Neural cell (in vitro differentiated cells): ENCODE measurements at regions not wholly inside any gene's neighbourhood (a gene's known extent, or its start where the extent isn't known, plus 50 kb on each side); places are given as distances from the start of the nearest gene placed in this dataset.

Experiments
- H2AFZ ChIP-seq: fragments of 200-600, 300-800 bp; sonication (generic), shearing (Covaris generic); 2 replicates; pipeline ENCODE4 v1.6.0; 2014; ENCODE audit warnings: low read depth, mild to moderate bottlenecking, antibody characterized with exemption, low read length, moderate library complexity
- H3F3A ChIP-seq: fragments of 200-600 bp; shearing (Covaris generic); 2 replicates; pipeline ENCODE4 v1.6.1; 2016; ENCODE audit warnings: mild to moderate bottlenecking, moderate library complexity, mixed read lengths, antibody characterized with exemption, low read length; ENCODE audit not compliant: insufficient read depth, poor library complexity, severe bottlenecking
- H3K27ac ChIP-seq: fragments of 200-600, 300-800 bp; sonication (generic), shearing (Covaris generic); 2 replicates; pipeline ENCODE4 v1.5.1; 2014; ENCODE audit warnings: mild to moderate bottlenecking, low read length, moderate library complexity
- H3K27me3 ChIP-seq: fragments of 300-800, 200-600 bp; sonication (generic), shearing (Covaris generic); 2 replicates; pipeline ENCODE4 v1.6.0; 2014; ENCODE audit warnings: mild to moderate bottlenecking, low read depth, low read length, moderate library complexity; ENCODE audit not compliant: insufficient read depth
- H3K36me3 ChIP-seq: fragments of 300-800, 200-600 bp; sonication (generic), shearing (Covaris generic); 2 replicates; pipeline ENCODE4 v1.5.1; 2014; ENCODE audit warnings: mild to moderate bottlenecking, antibody characterized with exemption, low read length, moderate library complexity; ENCODE audit not compliant: insufficient read depth
- H3K4me2 ChIP-seq: fragments of 300-800, 200-600 bp; sonication (generic), shearing (Covaris generic); 2 replicates; pipeline ENCODE4 v1.6.0; 2014; ENCODE audit warnings: mild to moderate bottlenecking, low read length
- H3K4me3 ChIP-seq: fragments of 300-800, 200-600 bp; sonication (generic), shearing (Covaris generic); 2 replicates; pipeline ENCODE4 v1.5.1; 2014; ENCODE audit warnings: mild to moderate bottlenecking, low read length, moderate library complexity
- H3K79me2 ChIP-seq: fragments of 200-600 bp; shearing (Covaris generic); replicated peaks from 2 replicates; pipeline ENCODE4 v1.6.0; 2014; ENCODE audit warnings: mild to moderate bottlenecking, low read length, moderate library complexity; ENCODE audit not compliant: insufficient read depth
- H3K9ac ChIP-seq: fragments of 300-800, 200-600 bp; sonication (generic), shearing (Covaris generic); 2 replicates; pipeline ENCODE4 v1.6.1; 2016; ENCODE audit warnings: mild to moderate bottlenecking, low read length, mixed read lengths
- H3K9me2 ChIP-seq: fragments of 200-600 bp; shearing (Covaris generic); 2 replicates; pipeline ENCODE4 v1.6.1; 2016; ENCODE audit warnings: mild to moderate bottlenecking, low read length, mixed read lengths; ENCODE audit not compliant: insufficient read depth
- H3K9me3 ChIP-seq: fragments of 200-600, 300-800 bp; sonication (generic), shearing (Covaris generic); 2 replicates; pipeline ENCODE4 v1.6.1; 2016; ENCODE audit warnings: mild to moderate bottlenecking, mixed run types, low read length, moderate library complexity, mixed read lengths
- H4K20me1 ChIP-seq: fragments of 200-600 bp; shearing (Covaris generic); 2 replicates; pipeline ENCODE4 v1.6.1; 2016; ENCODE audit warnings: mild to moderate bottlenecking, mixed run types; ENCODE audit not compliant: insufficient read depth
- CTCF ChIP-seq: fragments of 450-650 bp; IDR thresholded peaks from 2 replicates; pipeline ENCODE4 v1.5.1; 2014; ENCODE audit warnings: antibody characterized with exemption, mild to moderate bottlenecking, moderate library complexity; ENCODE audit not compliant: poor library complexity, severe bottlenecking
- EP300 ChIP-seq: fragments of 450-650 bp; conservative IDR thresholded peaks from 2 replicates; pipeline ENCODE4 v1.6.1; 2014; ENCODE audit warnings: antibody characterized with exemption, mild to moderate bottlenecking, moderate library complexity; ENCODE audit not compliant: poor library complexity, severe bottlenecking
- EZH2 ChIP-seq: fragments of 200-600, 300-800 bp; shearing (Covaris generic), sonication (generic); IDR thresholded peaks from 2 replicates; pipeline ENCODE4 v1.6.1; 2014; ENCODE audit warnings: antibody characterized with exemption, low read length, borderline replicate concordance, mild to moderate bottlenecking; ENCODE audit not compliant: insufficient read depth, poor library complexity, severe bottlenecking
- MXI1 ChIP-seq: fragments of 450-650 bp; conservative IDR thresholded peaks from 2 replicates; pipeline ENCODE4 v1.6.1; 2014; ENCODE audit warnings: antibody characterized with exemption, mild to moderate bottlenecking; ENCODE audit not compliant: poor library complexity, severe bottlenecking
- POLR2AphosphoS5 ChIP-seq: IDR thresholded peaks from 2 replicates; pipeline ENCODE4 v1.6.1; 2012
- RAD21 ChIP-seq: fragments of 450-650 bp; conservative IDR thresholded peaks from 2 replicates; pipeline ENCODE4 v1.6.1; 2014; ENCODE audit warnings: antibody characterized with exemption, mild to moderate bottlenecking, moderate library complexity
- SMC3 ChIP-seq: fragments of 450-650 bp; conservative IDR thresholded peaks from 2 replicates; pipeline ENCODE4 v1.6.1; 2014; ENCODE audit warnings: antibody characterized with exemption, mild to moderate bottlenecking, moderate library complexity; ENCODE audit not compliant: poor library complexity
- TF ChIP-seq, protein P1 (sequence below): IDR thresholded peaks from 2 replicates; pipeline ENCODE4 v1.6.1; 2012; ENCODE audit warnings: borderline replicate concordance

DNA sequence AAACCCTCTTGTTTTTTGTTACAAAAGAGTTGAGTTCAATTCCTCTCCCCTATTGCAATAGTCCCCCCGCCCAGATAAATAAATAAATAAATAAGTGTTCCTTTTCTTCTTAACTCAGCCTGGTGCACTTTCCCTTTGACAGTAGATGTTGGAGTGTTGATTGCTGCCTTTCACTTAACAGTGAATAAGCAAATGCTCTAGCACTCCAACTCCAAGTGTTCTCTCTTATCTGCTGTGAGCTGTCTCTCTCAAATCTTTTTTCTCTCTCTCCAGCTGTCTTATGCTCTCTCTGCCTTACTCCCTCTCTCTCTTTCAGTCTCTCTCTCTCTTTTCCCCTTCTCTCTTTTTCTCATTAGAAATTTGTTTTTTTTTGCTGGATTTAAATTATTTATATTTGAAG is 216.7 kb downstream of the TMX3 start:
- no peak overlapping the region for H2AFZ ChIP-seq
- no peaks in the 10 kb centered on the region for H3F3A ChIP-seq
- no peaks in the 10 kb centered on the region for H3K36me3 ChIP-seq
- no peak for TF ChIP-seq EP300
- no peak for TF ChIP-seq RAD21
- H3K9me2 ChIP-seq: no peaks in the 10 kb centered on the region
- no peaks in the 10 kb centered on the region for H3K79me2 ChIP-seq
- no peak overlapping the region for H3K4me2 ChIP-seq
- H3K9me3 ChIP-seq: no peaks in the 10 kb centered on the region
- no peaks in the 10 kb centered on the region for H3K27me3 ChIP-seq
- no peaks in the 10 kb centered on the region for H4K20me1 ChIP-seq
- no peak overlapping the region for H3K4me3 ChIP-seq
- no peak overlapping the region for H3K9ac ChIP-seq
- no peak overlapping the region for H3K27ac ChIP-seq

GRCh38 chr18:68494802-68495581 is 219.9 kb downstream of the TMX3 start:
- no peak overlapping the region for H2AFZ ChIP-seq
- H3K27me3 ChIP-seq: no peaks in the 10 kb centered on the region
- no peak overlapping the region for H3K4me3 ChIP-seq
- no peak overlapping the region for H3K9ac ChIP-seq
- H3K9me3 ChIP-seq: no peaks in the 10 kb centered on the region
- H3K4me2 ChIP-seq: no peak overlapping the region
- no peaks in the 10 kb centered on the region for H3K9me2 ChIP-seq
- H3K27ac ChIP-seq: no peak overlapping the region
- TF ChIP-seq, protein P1, sequence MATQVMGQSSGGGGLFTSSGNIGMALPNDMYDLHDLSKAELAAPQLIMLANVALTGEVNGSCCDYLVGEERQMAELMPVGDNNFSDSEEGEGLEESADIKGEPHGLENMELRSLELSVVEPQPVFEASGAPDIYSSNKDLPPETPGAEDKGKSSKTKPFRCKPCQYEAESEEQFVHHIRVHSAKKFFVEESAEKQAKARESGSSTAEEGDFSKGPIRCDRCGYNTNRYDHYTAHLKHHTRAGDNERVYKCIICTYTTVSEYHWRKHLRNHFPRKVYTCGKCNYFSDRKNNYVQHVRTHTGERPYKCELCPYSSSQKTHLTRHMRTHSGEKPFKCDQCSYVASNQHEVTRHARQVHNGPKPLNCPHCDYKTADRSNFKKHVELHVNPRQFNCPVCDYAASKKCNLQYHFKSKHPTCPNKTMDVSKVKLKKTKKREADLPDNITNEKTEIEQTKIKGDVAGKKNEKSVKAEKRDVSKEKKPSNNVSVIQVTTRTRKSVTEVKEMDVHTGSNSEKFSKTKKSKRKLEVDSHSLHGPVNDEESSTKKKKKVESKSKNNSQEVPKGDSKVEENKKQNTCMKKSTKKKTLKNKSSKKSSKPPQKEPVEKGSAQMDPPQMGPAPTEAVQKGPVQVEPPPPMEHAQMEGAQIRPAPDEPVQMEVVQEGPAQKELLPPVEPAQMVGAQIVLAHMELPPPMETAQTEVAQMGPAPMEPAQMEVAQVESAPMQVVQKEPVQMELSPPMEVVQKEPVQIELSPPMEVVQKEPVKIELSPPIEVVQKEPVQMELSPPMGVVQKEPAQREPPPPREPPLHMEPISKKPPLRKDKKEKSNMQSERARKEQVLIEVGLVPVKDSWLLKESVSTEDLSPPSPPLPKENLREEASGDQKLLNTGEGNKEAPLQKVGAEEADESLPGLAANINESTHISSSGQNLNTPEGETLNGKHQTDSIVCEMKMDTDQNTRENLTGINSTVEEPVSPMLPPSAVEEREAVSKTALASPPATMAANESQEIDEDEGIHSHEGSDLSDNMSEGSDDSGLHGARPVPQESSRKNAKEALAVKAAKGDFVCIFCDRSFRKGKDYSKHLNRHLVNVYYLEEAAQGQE: no peak
- TF ChIP-seq RAD21 (no peak), CTCF (no peak), EP300 (no peak), POLR2AphosphoS5 (no peak), SMC3 (no peak), EZH2 (no peak), MXI1 (no peak)
- H4K20me1 ChIP-seq: no peaks in the 10 kb centered on the region
- no peaks in the 10 kb centered on the region for H3F3A ChIP-seq
- no peaks in the 10 kb centered on the region for H3K79me2 ChIP-seq
- H3K36me3 ChIP-seq: no peaks in the 10 kb centered on the region
